PC-9 (cell line): ENCODE measurements at regions not wholly inside any gene's neighbourhood (a gene's known extent, or its start where the extent isn't known, plus 50 kb on each side); places are given as distances from the start of the nearest gene placed in this dataset.

Experiments used
- BruUV-seq: library from RNA; stranded (reverse); fragments of 400-500 nt; replicated peaks from 2 replicates; lab custom pipeline; 2021; lab: Mats Ljungman, UMichigan
- CTCF ChIA-PET: fragments of 300-600 bp; sonication (Branson Sonifier 250); formaldehyde crosslinking; loops from one replicate; lab custom pipeline; 2022; ENCODE audit warnings: antibody characterized with exemption; lab: Charles Lee
- POLR2A ChIA-PET: fragments of 300-600 bp; sonication (Branson Sonifier 250); formaldehyde crosslinking; loops from one replicate; lab custom pipeline; 2022; ENCODE audit warnings: antibody characterized with exemption; ENCODE audit not compliant: unreplicated experiment; lab: Charles Lee
- DNase-seq, 2 experiments: peaks; one replicate each; pipeline versions ENCODE4 v3.0.0 to v3.0.0-alpha.2; 2015 to 2022; ENCODE audit warnings: mixed read lengths in 1 of 2
- H2AFZ ChIP-seq: fragments of 200-600 bp; sonication (generic); 2 replicates; pipeline ENCODE4 v1.8.1; 2017; ENCODE audit warnings: antibody characterized with exemption
- H3F3A ChIP-seq: fragments of 200-600 bp; sonication (generic); 2 replicates; pipeline ENCODE4 v1.8.1; 2017; ENCODE audit warnings: antibody characterized with exemption, mild to moderate bottlenecking, low read depth; ENCODE audit not compliant: insufficient read depth
- H3K27ac ChIP-seq: fragments of 200-600 bp; sonication (generic); 2 replicates; pipeline ENCODE4 v1.6.1; 2016; ENCODE audit warnings: mixed run types
- H3K27me3 ChIP-seq: fragments of 200-600 bp; sonication (generic); 2 replicates; pipeline ENCODE4 v1.6.1; 2016; ENCODE audit warnings: low read depth, mixed run types; ENCODE audit not compliant: insufficient read depth
- H3K36me3 ChIP-seq: fragments of 200-600 bp; sonication (generic); 2 replicates; pipeline ENCODE4 v1.6.1; 2016; ENCODE audit warnings: low read depth, mixed run types
- H3K4me1 ChIP-seq: fragments of 200-600 bp; sonication (generic); replicated peaks from 2 replicates; pipeline ENCODE4 v1.6.1; 2016; ENCODE audit warnings: mixed run types; ENCODE audit not compliant: insufficient read depth
- H3K4me2 ChIP-seq: fragments of 200-600 bp; sonication (generic); 2 replicates; pipeline ENCODE4 v1.6.1; 2017; ENCODE audit warnings: mixed run types
- H3K4me3 ChIP-seq: fragments of 200-600 bp; sonication (generic); 2 replicates; pipeline ENCODE4 v1.6.1; 2016; ENCODE audit warnings: mixed run types
- H3K79me2 ChIP-seq: fragments of 200-600 bp; sonication (generic); 2 replicates; pipeline ENCODE4 v1.6.1; 2017; ENCODE audit warnings: low read depth, mixed run types
- H3K9me2 ChIP-seq: fragments of 200-600 bp; sonication (generic); 2 replicates; pipeline ENCODE4 v1.8.1; 2017; ENCODE audit warnings: mild to moderate bottlenecking; ENCODE audit not compliant: insufficient read depth
- H3K9me3 ChIP-seq: fragments of 200-600 bp; sonication (generic); 2 replicates; pipeline ENCODE4 v1.8.1; 2016; ENCODE audit warnings: low read depth; ENCODE audit not compliant: insufficient read depth
- H4K20me1 ChIP-seq: fragments of 200-600 bp; sonication (generic); 2 replicates; pipeline ENCODE4 v1.8.1; 2017; ENCODE audit not compliant: insufficient read depth
- EZH2 ChIP-seq: fragments of 200-600 bp; sonication (generic); IDR thresholded peaks from 2 replicates; pipeline ENCODE4 v1.8.0; 2017; ENCODE audit warnings: antibody characterized with exemption, low read depth
- intact Hi-C: fragments of 100-400 bp; cut with micrococcal nuclease; formaldehyde crosslinking; loops from one replicate; pipeline ENCODE4 v1.10.0; 2022; ENCODE audit not compliant: unreplicated experiment
- TF ChIP-seq, protein P1 (sequence below): fragments of 200-600 bp; sonication (generic); conservative IDR thresholded peaks from 2 replicates; pipeline ENCODE4 v1.6.1; 2017; ENCODE audit warnings: mixed run types, antibody characterized with exemption, mild to moderate bottlenecking, moderate library complexity

- no peaks in the 10 kb centered on the region for H3F3A ChIP-seq
- no peaks in the 10 kb centered on the region for H3K27me3 ChIP-seq
- H3K79me2 ChIP-seq = no peaks in the 10 kb centered on the region
- BruUV-seq = no TSS peak
- no peak overlapping the region for H2AFZ ChIP-seq
- no peaks in the 10 kb centered on the region for H3K9me3 ChIP-seq
- TF ChIP-seq, protein P1, sequence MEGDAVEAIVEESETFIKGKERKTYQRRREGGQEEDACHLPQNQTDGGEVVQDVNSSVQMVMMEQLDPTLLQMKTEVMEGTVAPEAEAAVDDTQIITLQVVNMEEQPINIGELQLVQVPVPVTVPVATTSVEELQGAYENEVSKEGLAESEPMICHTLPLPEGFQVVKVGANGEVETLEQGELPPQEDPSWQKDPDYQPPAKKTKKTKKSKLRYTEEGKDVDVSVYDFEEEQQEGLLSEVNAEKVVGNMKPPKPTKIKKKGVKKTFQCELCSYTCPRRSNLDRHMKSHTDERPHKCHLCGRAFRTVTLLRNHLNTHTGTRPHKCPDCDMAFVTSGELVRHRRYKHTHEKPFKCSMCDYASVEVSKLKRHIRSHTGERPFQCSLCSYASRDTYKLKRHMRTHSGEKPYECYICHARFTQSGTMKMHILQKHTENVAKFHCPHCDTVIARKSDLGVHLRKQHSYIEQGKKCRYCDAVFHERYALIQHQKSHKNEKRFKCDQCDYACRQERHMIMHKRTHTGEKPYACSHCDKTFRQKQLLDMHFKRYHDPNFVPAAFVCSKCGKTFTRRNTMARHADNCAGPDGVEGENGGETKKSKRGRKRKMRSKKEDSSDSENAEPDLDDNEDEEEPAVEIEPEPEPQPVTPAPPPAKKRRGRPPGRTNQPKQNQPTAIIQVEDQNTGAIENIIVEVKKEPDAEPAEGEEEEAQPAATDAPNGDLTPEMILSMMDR = no peak
- no peak for TF ChIP-seq EZH2
- no peak for DNase-seq
- H3K4me2 ChIP-seq = no peak overlapping the region
- ChIA-PET CTCF (no interaction called here), POLR2A (no interaction called here)
- intact Hi-C loops = no loop called here
- H4K20me1 ChIP-seq = no peaks in the 10 kb centered on the region
- H3K36me3 ChIP-seq = no peaks in the 10 kb centered on the region
- no peaks in the 10 kb centered on the region for H3K4me1 ChIP-seq
- H3K4me3 ChIP-seq = no peak overlapping the region
- no peak overlapping the region for H3K27ac ChIP-seq
- H3K9me2 ChIP-seq = no peaks in the 10 kb centered on the region
Observed at GRCh38 chr13:68667863-68668262, 1437.7 kb upstream of the PCDH9 start.

DNA sequence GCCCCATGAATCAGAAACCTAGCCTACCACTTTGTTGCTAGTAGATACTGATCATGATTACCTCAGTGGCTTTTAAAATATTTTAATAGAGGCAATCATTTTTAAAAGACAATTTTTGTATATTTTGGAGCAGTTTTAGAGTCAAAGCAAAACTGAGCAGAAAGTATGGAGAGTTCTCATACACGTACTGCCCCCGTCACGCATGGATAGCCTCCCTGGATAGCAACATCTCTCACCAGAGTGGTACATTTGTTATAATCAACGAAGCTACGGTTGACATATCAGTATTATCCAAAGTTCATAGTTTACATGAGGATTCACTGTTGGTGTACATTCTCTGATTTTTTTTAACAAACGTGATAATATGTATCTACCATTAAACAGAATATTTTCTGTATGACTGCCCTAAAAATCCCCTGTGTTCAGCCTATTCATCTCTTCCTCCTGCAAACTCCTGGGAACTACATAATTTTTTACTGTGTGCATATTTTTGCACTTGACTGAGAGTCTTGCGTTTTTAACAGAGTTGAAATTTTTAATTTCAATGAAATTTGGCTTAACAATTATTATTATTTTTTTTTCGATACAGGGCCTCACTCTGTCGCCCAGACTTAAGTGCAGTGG lies 1436.8 kb upstream of the PCDH9 start:
- Histone ChIP-seq H3K4me2 (no peak overlapping the region), H3K4me3 (no peak overlapping the region), H3K27me3 (no peaks in the 10 kb centered on the region), H3K4me1 (no peaks in the 10 kb centered on the region), H3K79me2 (no peaks in the 10 kb centered on the region), H3K27ac (no peak overlapping the region), H4K20me1 (no peaks in the 10 kb centered on the region), H3F3A (no peaks in the 10 kb centered on the region), H3K9me3 (no peaks in the 10 kb centered on the region), H3K9me2 (no peaks in the 10 kb centered on the region), H3K36me3 (no peaks in the 10 kb centered on the region), H2AFZ (no peak overlapping the region)
- ChIA-PET CTCF (no interaction called here), POLR2A (no interaction called here)
- intact Hi-C loops = no loop called here
- BruUV-seq = no TSS peak
- DNase-seq = no peak
- TF ChIP-seq, protein P1 = no peak
- TF ChIP-seq EZH2 = no peak

- Histone ChIP-seq H3K27me3 (no peaks in the 10 kb centered on the region), H3K4me1 (no peaks in the 10 kb centered on the region), H4K20me1 (no peaks in the 10 kb centered on the region), H3K9me2 (no peaks in the 10 kb centered on the region), H3K4me3 (no peak overlapping the region), H3K9me3 (no peaks in the 10 kb centered on the region), H3K36me3 (no peaks in the 10 kb centered on the region), H3K79me2 (no peaks in the 10 kb centered on the region), H2AFZ (no peak overlapping the region), H3K4me2 (no peak overlapping the region), H3K27ac (no peak overlapping the region), H3F3A (no peaks in the 10 kb centered on the region)
- ChIA-PET POLR2A (no interaction called here), CTCF (no interaction called here)
- TF ChIP-seq EZH2 = no peak
- TF ChIP-seq, protein P1 = no peak
- intact Hi-C loops = no loop called here
- no peak for DNase-seq
- BruUV-seq = no TSS peak
Observed at GRCh38 chr13:68645814-68646213, 1415.7 kb upstream of the PCDH9 start.
